Endothelial cell (in vitro differentiated cells): ENCODE measurements at regions not wholly inside any gene's neighbourhood (a gene's known extent, or its start where the extent isn't known, plus 50 kb on each side); places are given as distances from the start of the nearest gene placed in this dataset.

ENCODE experiments used
- DNase-seq: peaks from one replicate; pipeline ENCODE4 v3.0.0; 2021; ENCODE audit warnings: low spot score
- H3K27ac Mint-ChIP-seq: one replicate; pipeline ENCODE4 v1.8.0; 2021; ENCODE audit warnings: mixed read lengths, inconsistent platforms; ENCODE audit not compliant: unreplicated experiment
- H3K27me3 Mint-ChIP-seq: one replicate; pipeline ENCODE4 v1.8.0; 2021; ENCODE audit warnings: mild to moderate bottlenecking, moderate library complexity, mixed read lengths, inconsistent platforms; ENCODE audit not compliant: unreplicated experiment
- H3K36me3 Mint-ChIP-seq: one replicate; pipeline ENCODE4 v1.8.0; 2021; ENCODE audit warnings: mild to moderate bottlenecking, low read depth, mixed read lengths, inconsistent platforms; ENCODE audit not compliant: unreplicated experiment
- H3K4me1 Mint-ChIP-seq: one replicate; pipeline ENCODE4 v1.8.0; 2021; ENCODE audit warnings: mild to moderate bottlenecking, mixed read lengths, inconsistent platforms; ENCODE audit not compliant: unreplicated experiment
- H3K4me3 Mint-ChIP-seq: one replicate; pipeline ENCODE4 v1.8.0; 2021; ENCODE audit warnings: mild to moderate bottlenecking, mixed read lengths, inconsistent platforms; ENCODE audit not compliant: unreplicated experiment
- H3K9me3 Mint-ChIP-seq: one replicate; pipeline ENCODE4 v1.8.0; 2021; ENCODE audit warnings: mixed read lengths, inconsistent platforms; ENCODE audit not compliant: unreplicated experiment
- TF ChIP-seq, protein P1 (sequence below): fragments of 200-600 bp; sonication (generic); IDR thresholded peaks from one replicate; pipeline ENCODE4 v1.5.0; 2021; ENCODE audit warnings: antibody characterized with exemption; ENCODE audit not compliant: unreplicated experiment

DNA sequence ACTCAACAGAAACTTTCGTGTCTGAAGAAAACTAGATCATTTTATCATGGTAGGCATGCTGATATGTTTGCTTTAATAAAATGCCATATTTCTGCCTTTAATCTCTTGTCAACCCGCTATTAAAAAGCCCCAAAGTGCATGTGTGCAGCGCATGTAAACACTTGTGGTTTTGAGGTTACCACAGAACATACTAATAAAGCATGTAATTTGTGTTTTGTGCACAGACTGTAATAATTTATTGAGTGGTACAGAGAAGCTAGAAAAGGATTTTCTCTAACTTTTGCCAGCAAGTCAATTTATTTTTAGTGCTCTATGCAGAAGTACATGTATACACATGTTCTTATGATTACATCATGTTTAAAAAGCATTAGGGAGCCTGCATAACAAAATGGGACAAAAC, 349.9 kb upstream of the SLC35B3 start:
- H3K4me1 Mint-ChIP-seq, result peaks cover 5% of the 10 kb centered on the region
- no peak overlapping the region for H3K4me3 Mint-ChIP-seq
- H3K36me3 Mint-ChIP-seq, result no peaks in the 10 kb centered on the region
- TF ChIP-seq, protein P1, sequence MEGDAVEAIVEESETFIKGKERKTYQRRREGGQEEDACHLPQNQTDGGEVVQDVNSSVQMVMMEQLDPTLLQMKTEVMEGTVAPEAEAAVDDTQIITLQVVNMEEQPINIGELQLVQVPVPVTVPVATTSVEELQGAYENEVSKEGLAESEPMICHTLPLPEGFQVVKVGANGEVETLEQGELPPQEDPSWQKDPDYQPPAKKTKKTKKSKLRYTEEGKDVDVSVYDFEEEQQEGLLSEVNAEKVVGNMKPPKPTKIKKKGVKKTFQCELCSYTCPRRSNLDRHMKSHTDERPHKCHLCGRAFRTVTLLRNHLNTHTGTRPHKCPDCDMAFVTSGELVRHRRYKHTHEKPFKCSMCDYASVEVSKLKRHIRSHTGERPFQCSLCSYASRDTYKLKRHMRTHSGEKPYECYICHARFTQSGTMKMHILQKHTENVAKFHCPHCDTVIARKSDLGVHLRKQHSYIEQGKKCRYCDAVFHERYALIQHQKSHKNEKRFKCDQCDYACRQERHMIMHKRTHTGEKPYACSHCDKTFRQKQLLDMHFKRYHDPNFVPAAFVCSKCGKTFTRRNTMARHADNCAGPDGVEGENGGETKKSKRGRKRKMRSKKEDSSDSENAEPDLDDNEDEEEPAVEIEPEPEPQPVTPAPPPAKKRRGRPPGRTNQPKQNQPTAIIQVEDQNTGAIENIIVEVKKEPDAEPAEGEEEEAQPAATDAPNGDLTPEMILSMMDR, result no peak
- no peaks in the 10 kb centered on the region for H3K9me3 Mint-ChIP-seq
- no peak for DNase-seq
- H3K27me3 Mint-ChIP-seq, result peaks cover 2% of the 10 kb centered on the region
- H3K27ac Mint-ChIP-seq, result no peak overlapping the region

DNA sequence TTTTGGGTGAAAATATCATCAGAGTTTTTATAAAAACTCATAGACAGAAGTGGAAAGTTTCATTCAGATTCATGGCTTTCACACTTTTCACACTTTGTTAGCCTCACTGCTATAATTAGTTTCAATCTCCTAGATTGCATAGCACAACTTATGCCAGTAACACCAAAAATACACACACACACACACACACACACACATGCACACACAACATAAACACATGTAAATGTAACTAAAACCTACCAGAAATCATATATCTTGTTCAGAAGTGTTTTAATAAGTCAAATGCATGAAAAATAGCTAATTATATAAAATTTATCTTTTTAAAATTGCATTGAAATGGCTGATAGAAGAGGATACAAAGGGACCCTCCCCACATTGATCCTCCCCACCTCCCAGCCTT, 347.8 kb upstream of the SLC35B3 start:
- H3K27ac Mint-ChIP-seq, result no peak overlapping the region
- H3K27me3 Mint-ChIP-seq, result no peaks in the 10 kb centered on the region
- H3K9me3 Mint-ChIP-seq, result no peaks in the 10 kb centered on the region
- no peak overlapping the region for H3K4me3 Mint-ChIP-seq
- TF ChIP-seq, protein P1, result no peak
- H3K4me1 Mint-ChIP-seq, result peaks cover 5% of the 10 kb centered on the region
- no peaks in the 10 kb centered on the region for H3K36me3 Mint-ChIP-seq
- no peak for DNase-seq

DNA sequence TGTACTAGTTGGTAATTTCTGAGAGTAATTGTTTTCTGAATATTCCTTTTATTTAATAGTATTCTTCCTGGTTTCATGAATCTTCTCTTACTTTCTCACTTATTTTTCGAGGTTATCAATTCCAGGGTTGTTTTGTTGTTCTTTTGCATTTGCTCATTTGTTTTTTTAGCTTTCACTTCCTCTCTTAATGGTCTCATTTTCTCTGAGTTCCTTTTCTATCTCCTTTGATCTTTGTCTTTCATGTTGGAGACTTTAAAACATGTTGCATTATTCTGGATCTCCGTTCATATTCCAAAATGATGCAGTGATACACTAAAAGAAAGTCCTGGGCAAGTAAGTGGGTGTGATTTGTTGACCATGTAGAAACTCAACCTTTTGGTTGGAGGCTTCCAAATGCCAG, 345.3 kb upstream of the SLC35B3 start:
- H3K9me3 Mint-ChIP-seq, result no peaks in the 10 kb centered on the region
- H3K27ac Mint-ChIP-seq, result no peak overlapping the region
- no peak for DNase-seq
- no peak overlapping the region for H3K4me3 Mint-ChIP-seq
- TF ChIP-seq, protein P1, result no peak
- peaks cover 5% of the 10 kb centered on the region for H3K4me1 Mint-ChIP-seq
- H3K36me3 Mint-ChIP-seq, result no peaks in the 10 kb centered on the region
- no peaks in the 10 kb centered on the region for H3K27me3 Mint-ChIP-seq

DNA sequence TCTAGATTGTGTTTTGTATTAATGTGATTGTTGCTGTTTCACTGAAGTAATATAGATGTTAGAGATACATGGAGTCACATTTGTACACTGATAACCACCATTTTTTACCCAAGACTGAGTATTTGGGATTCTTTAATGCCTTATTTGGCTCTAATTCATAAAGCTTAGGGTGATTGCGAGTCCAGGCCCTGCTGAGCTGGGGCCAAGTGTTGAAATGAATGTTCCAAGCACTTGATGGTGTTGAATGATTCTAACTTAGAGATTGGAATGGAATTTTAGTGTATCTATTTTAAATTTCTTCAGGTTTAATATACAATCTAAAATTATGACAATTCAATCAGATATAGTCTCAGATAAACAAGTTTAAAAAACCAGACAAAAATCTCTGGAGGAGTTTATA, 329.4 kb upstream of the SLC35B3 start:
- Mint-ChIP-seq H3K36me3 (no peaks in the 10 kb centered on the region), H3K27ac (no peak overlapping the region), H3K27me3 (no peaks in the 10 kb centered on the region), H3K4me1 (no peaks in the 10 kb centered on the region), H3K9me3 (peaks cover 4% of the 10 kb centered on the region), H3K4me3 (no peak overlapping the region)
- TF ChIP-seq, protein P1, result no peak
- DNase-seq, result no peak

DNA sequence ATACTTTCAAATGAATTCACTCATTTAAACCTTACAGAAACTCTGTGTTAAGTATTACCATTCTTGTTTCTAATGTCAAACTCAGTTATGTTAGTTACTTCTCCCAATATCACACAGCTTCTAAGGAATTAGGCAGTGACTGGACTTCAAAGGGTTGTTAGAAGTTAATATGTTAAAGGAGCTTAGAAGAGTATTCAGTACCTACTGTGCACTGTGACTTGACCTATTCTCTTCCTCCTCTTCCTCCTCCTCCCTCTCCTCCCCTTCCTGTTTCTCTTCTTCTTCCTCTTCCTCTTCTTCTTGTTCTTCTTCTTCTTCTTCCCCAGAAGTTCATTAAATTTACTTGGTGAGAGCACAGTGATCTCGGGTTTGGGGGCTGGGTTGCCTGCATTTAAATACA, 325.6 kb upstream of the SLC35B3 start:
- Mint-ChIP-seq H3K4me1 (no peaks in the 10 kb centered on the region), H3K36me3 (no peaks in the 10 kb centered on the region), H3K4me3 (no peak overlapping the region), H3K27ac (no peak overlapping the region), H3K27me3 (no peaks in the 10 kb centered on the region), H3K9me3 (peaks cover 4% of the 10 kb centered on the region)
- DNase-seq, result no peak
- TF ChIP-seq, protein P1, result no peak
